IMR-90 (cell line): ENCODE measurements at regions not wholly inside any gene's neighbourhood (a gene's known extent, or its start where the extent isn't known, plus 50 kb on each side); places are given as distances from the start of the nearest gene placed in this dataset.

Experiments
- ATAC-seq: fragments of 200-7000 bp; cut with Tn5 transposase; 2 replicates; pipeline ENCODE4 v1.9.1; 2020; ENCODE audit warnings: low read depth, mild to moderate bottlenecking, moderate library complexity
- BruUV-seq: library from RNA; stranded (reverse); fragments of 400-500 nt; replicated peaks from 2 replicates; lab custom pipeline; 2021; lab: Mats Ljungman, UMichigan
- CTCF ChIA-PET: fragments of 300-600 bp; formaldehyde crosslinking; extraction: SDS; loops from one replicate; lab custom pipeline; 2021; ENCODE audit warnings: antibody characterized with exemption; lab: Yijun Ruan, JAX
- POLR2A ChIA-PET: fragments of 300-600 bp; sonication (Branson Sonifier 250); formaldehyde crosslinking; loops from one replicate; lab custom pipeline; 2022; ENCODE audit warnings: antibody characterized with exemption; ENCODE audit not compliant: unreplicated experiment; lab: Charles Lee
- DNase-seq: peaks from one replicate; pipeline ENCODE4 v3.0.0; 2013
- H2AFZ ChIP-seq: replicated peaks from 2 replicates; pipeline ENCODE3; 2013; ENCODE audit warnings: low read length, mild to moderate bottlenecking; ENCODE audit not compliant: poor library complexity
- H2AK5ac ChIP-seq: 2 replicates; pipeline ENCODE4 v1.6.1; 2013; ENCODE audit warnings: low read depth, low read length, inconsistent platforms
- H2AK9ac ChIP-seq: replicated peaks from 2 replicates; pipeline ENCODE3; 2013; ENCODE audit warnings: mild to moderate bottlenecking, low read depth, low read length, moderate library complexity; ENCODE audit not compliant: poor library complexity
- H2BK120ac ChIP-seq: 2 replicates; pipeline ENCODE4 v1.6.1; 2013; ENCODE audit warnings: low read depth, low read length, inconsistent platforms
- H2BK15ac ChIP-seq: 3 replicates; pipeline ENCODE4 v1.6.1; 2013; ENCODE audit warnings: low read depth, low read length, inconsistent platforms
- H2BK20ac ChIP-seq: 2 replicates; pipeline ENCODE4 v1.6.1; 2013; ENCODE audit warnings: low read depth, mild to moderate bottlenecking, inconsistent platforms, low read length, moderate library complexity
- H2BK5ac ChIP-seq: 2 replicates; pipeline ENCODE4 v1.6.1; 2013; ENCODE audit warnings: mild to moderate bottlenecking, low read depth, low read length, inconsistent platforms; ENCODE audit not compliant: poor library complexity, severe bottlenecking
- H3K14ac ChIP-seq: replicated peaks from 2 replicates; pipeline ENCODE4 v1.6.1; 2013; ENCODE audit warnings: low read depth, low read length, inconsistent platforms
- H3K18ac ChIP-seq: 2 replicates; pipeline ENCODE4 v1.6.1; 2013; ENCODE audit warnings: low read depth, low read length, control low read depth
- H3K23ac ChIP-seq: 2 replicates; pipeline ENCODE4 v1.6.1; 2013; ENCODE audit warnings: low read depth, low read length, inconsistent platforms
- H3K27ac ChIP-seq: 2 replicates; pipeline ENCODE4 v1.5.1; 2013; ENCODE audit warnings: mild to moderate bottlenecking, control low read depth, low read length; ENCODE audit not compliant: insufficient read depth
- H3K27me3 ChIP-seq: 2 replicates; pipeline ENCODE4 v1.6.1; 2013; ENCODE audit warnings: low read length; ENCODE audit not compliant: control insufficient read depth, insufficient read depth
- H3K36me3 ChIP-seq: 2 replicates; pipeline ENCODE4 v1.6.1; 2013; ENCODE audit warnings: low read length, mixed read lengths; ENCODE audit not compliant: control insufficient read depth, insufficient read depth
- H3K4ac ChIP-seq: 2 replicates; pipeline ENCODE4 v1.6.1; 2013; ENCODE audit warnings: low read depth, low read length, inconsistent platforms
- H3K4me1 ChIP-seq: 2 replicates; pipeline ENCODE4 v1.6.1; 2013; ENCODE audit warnings: low read length, mixed read lengths; ENCODE audit not compliant: control insufficient read depth, insufficient read depth
- H3K4me2 ChIP-seq: 2 replicates; pipeline ENCODE4 v1.6.1; 2013; ENCODE audit warnings: low read depth, mild to moderate bottlenecking, control low read depth, low read length, moderate library complexity
- H3K4me3 ChIP-seq: 2 replicates; pipeline ENCODE4 v1.5.1; 2013; ENCODE audit warnings: low read depth, mild to moderate bottlenecking, control low read depth, low read length, moderate library complexity; ENCODE audit not compliant: insufficient read depth
- H3K56ac ChIP-seq: 2 replicates; pipeline ENCODE4 v1.6.1; 2013; ENCODE audit warnings: low read length, inconsistent platforms; ENCODE audit not compliant: insufficient read depth; ENCODE audit errors: extremely low read depth
- H3K79me1 ChIP-seq, 2 experiments: 2 replicates each; pipeline ENCODE4 v1.6.1; 2013; ENCODE audit warnings: low read length in 2 of 2, inconsistent platforms in 1 of 2, low read depth in 1 of 2
- H3K9ac ChIP-seq: 2 replicates; pipeline ENCODE4 v1.6.1; 2013; ENCODE audit warnings: low read depth, low read length, control low read depth
- H3K9me1 ChIP-seq: 2 replicates; pipeline ENCODE4 v1.6.1; 2013; ENCODE audit warnings: low read length, inconsistent platforms; ENCODE audit not compliant: insufficient read depth
- H3K9me3 ChIP-seq: 2 replicates; pipeline ENCODE4 v1.6.1; 2013; ENCODE audit warnings: low read length; ENCODE audit not compliant: control insufficient read depth, insufficient read depth
- H4K20me1 ChIP-seq: 2 replicates; pipeline ENCODE4 v1.6.1; 2013; ENCODE audit warnings: low read length, inconsistent platforms; ENCODE audit not compliant: insufficient read depth
- H4K5ac ChIP-seq: 2 replicates; pipeline ENCODE4 v1.6.1; 2013; ENCODE audit warnings: mild to moderate bottlenecking, low read depth, low read length, control low read depth
- H4K8ac ChIP-seq, 2 experiments: 2 replicates each; pipeline ENCODE4 v1.6.1; 2013; ENCODE audit warnings: low read depth in 2 of 2, low read length in 2 of 2, control low read depth in 1 of 2, inconsistent platforms in 1 of 2
- H4K91ac ChIP-seq: 2 replicates; pipeline ENCODE4 v1.6.1; 2013; ENCODE audit warnings: low read depth, low read length, inconsistent platforms; ENCODE audit not compliant: insufficient read depth
- CHD1 ChIP-seq: IDR thresholded peaks from 2 replicates; pipeline ENCODE4 v1.6.1; 2012; ENCODE audit warnings: low read depth, low read length, improper control_type of control experiment
- CTCF ChIP-seq: conservative IDR thresholded peaks from 2 replicates; pipeline ENCODE4 v1.5.1; 2012; ENCODE audit warnings: mild to moderate bottlenecking, low read depth, low read length, improper control_type of control experiment
- ELK1 ChIP-seq: fragments of 150-350 bp; IDR thresholded peaks from 2 replicates; pipeline ENCODE4 v1.6.1; 2016; ENCODE audit warnings: low read depth, mild to moderate bottlenecking, low read length, moderate library complexity, borderline replicate concordance
- FOS ChIP-seq: fragments of 150-350 bp; IDR thresholded peaks from 2 replicates; pipeline ENCODE4 v1.6.1; 2016; ENCODE audit warnings: low read depth, low read length
- MAFK ChIP-seq: IDR thresholded peaks from 2 replicates; pipeline ENCODE4 v1.6.1; 2012; ENCODE audit warnings: low read depth, low read length, improper control_type of control experiment
- MXI1 ChIP-seq: IDR thresholded peaks from 2 replicates; pipeline ENCODE4 v1.6.1; 2012; ENCODE audit warnings: low read depth, mild to moderate bottlenecking, low read length, moderate library complexity, borderline replicate concordance
- POLR2A ChIP-seq: IDR thresholded peaks from 2 replicates; pipeline ENCODE4 v1.6.1; 2012; ENCODE audit warnings: mild to moderate bottlenecking, low read depth, low read length
- RAD21 ChIP-seq: IDR thresholded peaks from 2 replicates; pipeline ENCODE4 v1.6.1; 2012; ENCODE audit warnings: low read length, improper control_type of control experiment
- RCOR1 ChIP-seq: IDR thresholded peaks from 2 replicates; pipeline ENCODE4 v1.6.1; 2012; ENCODE audit warnings: mild to moderate bottlenecking, low read length, improper control_type of control experiment; ENCODE audit not compliant: insufficient replicate concordance
- RFX5 ChIP-seq: IDR thresholded peaks from 2 replicates; pipeline ENCODE4 v1.8.0; 2012; ENCODE audit warnings: low read depth, mild to moderate bottlenecking, low read length, moderate library complexity
- SMC3 ChIP-seq: fragments of 150-350 bp; IDR thresholded peaks from 2 replicates; pipeline ENCODE4 v1.6.1; 2016; ENCODE audit warnings: low read depth, mild to moderate bottlenecking, antibody characterized with exemption, low read length, moderate library complexity
- WGBS, 2 experiments: methylation state at CpG; one replicate each; pipeline versions ENCODE4 v1.1.5 to v1.1.7; 2013; ENCODE audit warnings: missing lambda C conversion rate in 2 of 2; ENCODE audit not compliant: insufficient read length in 1 of 2; ENCODE audit errors: extremely low coverage in 2 of 2; 5-methylcytosine and 5-hydroxymethylcytosine counted together
- dilution Hi-C: fragments of 300-500 bp; cut with HindIII; formaldehyde crosslinking; loops from one replicate; pipeline ENCODE4 v1.14.3; 2018; ENCODE audit warnings: low sequenced_read_pairs; ENCODE audit not compliant: unreplicated experiment
- in situ Hi-C: fragments of 300-500 bp; cut with MboI; formaldehyde crosslinking; loops from 3 replicates; pipeline ENCODE4 v1.14.3; 2019; ENCODE audit warnings: low sequenced_read_pairs, inconsistent platforms, mixed read lengths
- intact Hi-C: fragments of 100-400 bp; cut with micrococcal nuclease; formaldehyde crosslinking; loops from 2 replicates; pipeline ENCODE4 v1.10.0; 2022
- TF ChIP-seq, protein P1 (sequence below): fragments of 150-350 bp; IDR thresholded peaks from 2 replicates; pipeline ENCODE4 v1.6.1; 2017; ENCODE audit warnings: mild to moderate bottlenecking, antibody characterized with exemption, low read length, low read depth

DNA sequence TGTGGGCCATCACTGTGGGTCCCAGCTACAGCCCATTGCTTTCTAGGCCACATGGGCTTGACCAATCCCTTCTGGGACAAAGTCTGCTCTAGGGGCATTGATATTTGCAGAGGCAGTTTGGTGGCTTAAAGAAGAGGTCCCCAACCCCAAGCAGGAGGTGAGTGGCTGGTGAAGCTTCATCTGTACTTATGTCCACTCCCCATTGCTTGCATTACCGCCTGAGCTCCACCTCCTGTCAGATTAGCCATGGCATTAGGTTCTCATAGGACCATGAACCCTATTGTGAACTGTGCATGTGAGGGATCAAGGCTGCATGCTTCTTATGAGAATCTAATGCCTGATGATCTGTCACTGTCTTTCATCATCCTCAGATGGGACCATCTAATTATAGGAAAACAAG lies 54.4 kb upstream of the CADM1 start:
- H2AFZ ChIP-seq = no peak overlapping the region
- no peak for ATAC-seq
- peaks cover 6% of the 10 kb centered on the region for H3K27me3 ChIP-seq
- no peaks in the 10 kb centered on the region for H4K20me1 ChIP-seq
- H3K27ac ChIP-seq = no peak overlapping the region
- H3K4ac ChIP-seq = no peak overlapping the region
- H3K56ac ChIP-seq = no peak overlapping the region
- no peak overlapping the region for H3K14ac ChIP-seq
- no peak overlapping the region for H2BK120ac ChIP-seq
- no peak overlapping the region for H4K91ac ChIP-seq
- ChIA-PET CTCF (no interaction called here), POLR2A (interaction anchor here (1.0 kb wide), 1 partner anchor 56 kb away, joined by 3 read pairs; no protein-coding TSS in a partner anchor)
- H2BK20ac ChIP-seq = no peak overlapping the region
- no TSS peak for BruUV-seq
- H4K8ac ChIP-seq = no peak overlapping the region
- H3K4me3 ChIP-seq = no peak overlapping the region
- no peak overlapping the region for H3K18ac ChIP-seq
- TF ChIP-seq CHD1 (no peak), SMC3 (no peak), RCOR1 (no peak), MAFK (no peak), POLR2A (no peak), CTCF (no peak), RAD21 (no peak), ELK1 (no peak), MXI1 (no peak), FOS (no peak), RFX5 (no peak)
- TF ChIP-seq, protein P1, sequence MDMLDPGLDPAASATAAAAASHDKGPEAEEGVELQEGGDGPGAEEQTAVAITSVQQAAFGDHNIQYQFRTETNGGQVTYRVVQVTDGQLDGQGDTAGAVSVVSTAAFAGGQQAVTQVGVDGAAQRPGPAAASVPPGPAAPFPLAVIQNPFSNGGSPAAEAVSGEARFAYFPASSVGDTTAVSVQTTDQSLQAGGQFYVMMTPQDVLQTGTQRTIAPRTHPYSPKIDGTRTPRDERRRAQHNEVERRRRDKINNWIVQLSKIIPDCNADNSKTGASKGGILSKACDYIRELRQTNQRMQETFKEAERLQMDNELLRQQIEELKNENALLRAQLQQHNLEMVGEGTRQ = no peak
- no peak overlapping the region for H3K23ac ChIP-seq
- dilution Hi-C loops = no loop called here
- H3K79me1 ChIP-seq = no peaks in the 10 kb centered on the region
- no peaks in the 10 kb centered on the region for H3K9me1 ChIP-seq
- no CpG with 5 or more reads among the region's 1 CpG for WGBS, 2 experiments
- no peak overlapping the region for H3K4me2 ChIP-seq
- no peak overlapping the region for H3K9ac ChIP-seq
- H3K9me3 ChIP-seq = no peaks in the 10 kb centered on the region
- DNase-seq = no peak
- in situ Hi-C loops = no loop called here
- H2AK9ac ChIP-seq = no peak overlapping the region
- intact Hi-C loops = no loop called here
- H2BK15ac ChIP-seq = no peak overlapping the region
- H2AK5ac ChIP-seq = no peak overlapping the region
- no peak overlapping the region for H4K5ac ChIP-seq
- no peaks in the 10 kb centered on the region for H3K4me1 ChIP-seq
- no peak overlapping the region for H2BK5ac ChIP-seq
- H3K36me3 ChIP-seq = no peaks in the 10 kb centered on the region
